GM18909 (cell line): ENCODE measurements at regions not wholly inside any gene's neighbourhood (a gene's known extent, or its start where the extent isn't known, plus 50 kb on each side); places are given as distances from the start of the nearest gene placed in this dataset.

Experiments used
- ATAC-seq: cut with Tn5 transposase; IDR thresholded peaks from one replicate; pipeline ENCODE4 v1.9.1; 2021; ENCODE audit warnings: mild to moderate bottlenecking; ENCODE audit not compliant: unreplicated experiment, poor library complexity

GRCh38 chr2:11012131-11012693, 100.5 kb downstream of the KCNF1 start:
- no peak for ATAC-seq

GRCh38 chr2:11013196-11013595, 101.5 kb downstream of the KCNF1 start:
- ATAC-seq, result no peak

GRCh38 chr2:11014026-11014425, 102.3 kb downstream of the KCNF1 start:
- ATAC-seq, result no peak

GRCh38 chr2:11016735-11017388, 105.1 kb downstream of the KCNF1 start:
- ATAC-seq, result no peak

GRCh38 chr2:11017921-11018320, 106.2 kb downstream of the KCNF1 start:
- no peak for ATAC-seq

- ATAC-seq, result no peak
These were observed 107.0 kb downstream of the KCNF1 start for GRCh38 chr2:11018651-11019185.

- no peak for ATAC-seq
These were observed 107.9 kb downstream of the KCNF1 start for GRCh38 chr2:11019614-11020013.

- no peak for ATAC-seq
These were observed 110.3 kb downstream of the KCNF1 start for GRCh38 chr2:11022064-11022463.

GRCh38 chr2:11022591-11023273, 111.0 kb downstream of the KCNF1 start:
- no peak for ATAC-seq

GRCh38 chr2:11023326-11024258, 111.9 kb downstream of the KCNF1 start:
- ATAC-seq, result no peak

GRCh38 chr2:11024259-11024645, 112.5 kb downstream of the KCNF1 start:
- no peak for ATAC-seq

GRCh38 chr2:11024687-11025086, 113.0 kb downstream of the KCNF1 start:
- ATAC-seq, result no peak

GRCh38 chr2:11026286-11026921, 114.7 kb downstream of the KCNF1 start:
- ATAC-seq, result no peak

GRCh38 chr2:11027195-11027594, 115.5 kb downstream of the KCNF1 start:
- no peak for ATAC-seq

- ATAC-seq, result no peak
These were observed 116.7 kb downstream of the KCNF1 start for GRCh38 chr2:11028407-11028916.

GRCh38 chr2:11029136-11029535, 117.4 kb downstream of the KCNF1 start:
- no peak for ATAC-seq

GRCh38 chr2:11030036-11030435, 118.3 kb downstream of the KCNF1 start:
- ATAC-seq, result no peak

GRCh38 chr2:11030909-11031308, 119.2 kb downstream of the KCNF1 start:
- no peak for ATAC-seq

GRCh38 chr2:11031876-11032275, 120.1 kb downstream of the KCNF1 start:
- ATAC-seq, result no peak

GRCh38 chr2:11032396-11032795, 120.7 kb downstream of the KCNF1 start:
- ATAC-seq, result no peak
